A172 (cell line): ENCODE measurements at regions not wholly inside any gene's neighbourhood (a gene's known extent, or its start where the extent isn't known, plus 50 kb on each side); places are given as distances from the start of the nearest gene placed in this dataset.
"Not testable (repeated sequence)": the region's sequence is repeated elsewhere in the genome, so short reads cannot be mapped to it uniquely, and the experiment has no call there.

Source experiments
- DNase-seq: peaks from one replicate; pipeline ENCODE4 v3.0.0-alpha.2; 2015; ENCODE audit warnings: low spot score

DNA sequence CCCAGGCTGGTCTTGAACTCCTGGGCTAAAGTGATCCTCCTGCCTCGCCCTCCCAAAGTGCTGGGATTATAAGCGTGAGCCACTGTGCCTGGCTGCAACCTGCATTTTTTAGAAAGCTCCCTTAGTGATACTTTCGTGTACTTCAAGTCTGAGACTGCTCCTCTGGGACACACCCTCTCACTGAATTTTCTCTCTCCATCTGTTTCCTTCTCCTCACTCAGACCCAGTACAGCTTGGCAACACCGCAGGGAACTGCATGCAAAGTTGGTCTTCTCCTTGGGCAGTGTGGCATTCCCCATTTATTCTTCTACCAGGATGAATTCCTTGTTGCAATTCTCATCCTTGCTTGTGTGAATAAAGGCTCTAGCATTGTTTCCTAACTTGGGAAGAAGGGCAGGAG, 175.9 kb downstream of the LPIN1 start:
- DNase-seq: no peak

DNA sequence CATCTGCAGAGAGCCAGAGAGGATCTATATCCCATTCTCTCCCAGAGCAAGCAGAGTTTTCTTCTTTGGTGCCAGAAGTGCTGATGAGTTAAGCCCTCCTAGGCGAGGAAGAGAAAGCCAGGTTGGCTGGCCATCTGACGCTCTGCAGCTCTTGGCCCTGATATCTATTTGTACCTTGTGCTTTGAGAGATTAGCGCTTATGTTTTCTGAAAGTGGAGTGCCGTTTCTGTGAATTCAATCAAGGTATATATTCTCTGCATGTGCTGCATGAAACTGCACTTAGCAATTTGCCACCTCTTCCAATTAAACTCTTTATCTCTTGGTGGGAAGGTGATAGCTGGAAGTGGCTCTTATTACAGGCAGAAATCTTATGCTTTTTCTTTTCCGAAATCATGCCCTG, 177.5 kb downstream of the LPIN1 start:
- no peak for DNase-seq

- DNase-seq: no peak
Observed at GRCh38 chr2:11925295-11926066, 179.0 kb downstream of the LPIN1 start.

- DNase-seq: no peak
Observed at GRCh38 chr2:11930211-11930761, 183.9 kb downstream of the LPIN1 start.

DNA sequence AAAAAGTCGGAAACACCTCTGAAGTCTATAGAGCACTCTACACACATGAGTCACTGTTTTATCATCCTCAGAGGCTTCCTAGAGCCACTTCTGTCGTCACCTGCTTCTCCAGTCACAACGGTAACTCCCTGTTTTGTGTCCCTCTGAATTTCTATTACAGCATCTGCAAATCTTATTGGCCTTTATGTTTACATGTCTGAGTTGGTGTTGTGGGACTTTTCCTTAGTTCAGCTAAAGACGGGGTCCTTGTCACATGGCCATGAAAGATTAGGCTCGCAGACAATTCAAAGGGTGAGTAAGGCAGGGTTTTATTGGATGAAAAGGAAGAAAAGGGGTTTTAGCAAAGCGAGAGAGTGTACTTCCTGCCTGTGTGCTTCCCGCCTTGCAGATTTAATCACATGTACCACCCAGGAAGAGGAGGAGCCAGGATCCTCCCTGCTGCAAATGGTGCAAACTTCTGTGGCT, 185.6 kb downstream of the LPIN1 start:
- peak; percentile 16 for DNase-seq

DNA sequence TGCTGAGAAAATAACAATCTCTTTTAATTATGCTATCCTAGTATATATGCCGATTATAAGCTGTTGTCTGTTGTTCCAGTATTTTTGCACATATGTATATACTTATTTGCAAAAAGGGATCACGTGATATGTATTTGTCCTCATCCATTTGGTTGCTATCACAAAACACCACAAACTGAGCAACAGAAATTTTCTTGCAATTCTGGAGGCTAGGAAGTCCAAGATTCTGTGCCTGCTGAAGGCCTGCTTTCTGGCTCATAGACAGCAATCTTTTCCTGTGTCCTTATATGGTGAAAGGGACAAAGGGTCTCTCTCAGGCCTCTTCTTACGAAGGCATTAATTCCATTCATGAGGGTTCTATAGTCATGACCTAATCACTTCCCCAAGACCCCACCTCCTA, 186.5 kb downstream of the LPIN1 start:
- DNase-seq: no peak

DNA sequence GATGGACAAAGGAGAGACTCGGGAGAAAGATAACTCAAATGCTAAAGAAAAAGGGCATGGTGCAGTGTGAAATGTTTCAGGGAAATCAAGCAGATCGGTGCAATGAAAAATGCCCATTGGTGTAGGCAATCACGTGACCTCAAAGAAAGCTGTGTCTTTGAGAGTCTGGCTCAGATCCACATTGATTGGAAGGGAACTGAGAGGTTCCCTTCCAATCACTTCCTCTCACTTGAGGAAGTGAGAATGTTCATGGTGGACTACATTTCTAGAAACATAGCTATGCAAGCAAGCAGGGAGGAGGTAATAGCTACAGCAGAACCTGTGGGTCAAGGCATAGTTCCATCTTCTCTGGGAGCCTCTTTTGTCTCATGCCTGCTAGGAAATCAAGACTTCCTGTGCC, 187.4 kb downstream of the LPIN1 start:
- DNase-seq: no peak

GRCh38 chr2:11936761-11937160, 190.3 kb downstream of the LPIN1 start:
- no peak for DNase-seq

GRCh38 chr2:11938196-11938595, 191.8 kb downstream of the LPIN1 start:
- DNase-seq: no peak

- no peak for DNase-seq
Observed at GRCh38 chr2:11939523-11939922, 193.1 kb downstream of the LPIN1 start.

DNA sequence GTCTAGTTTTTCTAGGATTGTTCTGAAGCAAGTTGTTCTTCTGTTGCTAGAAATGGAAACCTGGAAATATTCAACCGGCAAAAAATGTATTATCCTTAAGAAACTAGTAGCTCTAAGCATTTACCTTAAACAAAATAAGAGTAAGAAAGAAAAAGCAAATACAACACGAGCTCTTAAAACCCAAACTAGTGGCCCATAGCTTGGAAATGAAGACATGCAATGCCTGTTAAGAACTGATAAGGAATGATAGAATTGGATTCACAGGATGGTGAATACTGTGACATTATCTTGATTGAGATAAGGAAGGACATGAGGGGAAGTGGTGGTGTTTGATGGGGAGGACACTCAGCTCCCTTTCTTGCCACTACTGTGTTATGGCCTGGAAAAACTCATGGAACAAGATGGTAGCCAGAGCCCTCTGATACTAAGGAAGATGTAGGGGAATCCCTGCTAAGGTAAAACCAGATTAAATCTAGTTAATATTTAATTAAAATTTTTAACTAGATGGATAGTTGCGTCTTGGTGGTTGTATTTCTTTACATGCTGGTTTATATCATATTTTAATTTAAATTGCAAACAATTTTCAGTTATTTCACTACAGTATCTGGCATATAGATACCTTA, 193.8 kb downstream of the LPIN1 start:
- DNase-seq: no peak

- no peak for DNase-seq
Observed at GRCh38 chr2:11940799-11941198, 194.4 kb downstream of the LPIN1 start.

- no peak for DNase-seq
Observed at GRCh38 chr2:11941201-11942177, 195.1 kb downstream of the LPIN1 start.

GRCh38 chr2:11942178-11942569, 195.7 kb downstream of the LPIN1 start:
- DNase-seq: no peak

GRCh38 chr2:11944311-11944710, 197.9 kb downstream of the LPIN1 start:
- DNase-seq: no peak

DNA sequence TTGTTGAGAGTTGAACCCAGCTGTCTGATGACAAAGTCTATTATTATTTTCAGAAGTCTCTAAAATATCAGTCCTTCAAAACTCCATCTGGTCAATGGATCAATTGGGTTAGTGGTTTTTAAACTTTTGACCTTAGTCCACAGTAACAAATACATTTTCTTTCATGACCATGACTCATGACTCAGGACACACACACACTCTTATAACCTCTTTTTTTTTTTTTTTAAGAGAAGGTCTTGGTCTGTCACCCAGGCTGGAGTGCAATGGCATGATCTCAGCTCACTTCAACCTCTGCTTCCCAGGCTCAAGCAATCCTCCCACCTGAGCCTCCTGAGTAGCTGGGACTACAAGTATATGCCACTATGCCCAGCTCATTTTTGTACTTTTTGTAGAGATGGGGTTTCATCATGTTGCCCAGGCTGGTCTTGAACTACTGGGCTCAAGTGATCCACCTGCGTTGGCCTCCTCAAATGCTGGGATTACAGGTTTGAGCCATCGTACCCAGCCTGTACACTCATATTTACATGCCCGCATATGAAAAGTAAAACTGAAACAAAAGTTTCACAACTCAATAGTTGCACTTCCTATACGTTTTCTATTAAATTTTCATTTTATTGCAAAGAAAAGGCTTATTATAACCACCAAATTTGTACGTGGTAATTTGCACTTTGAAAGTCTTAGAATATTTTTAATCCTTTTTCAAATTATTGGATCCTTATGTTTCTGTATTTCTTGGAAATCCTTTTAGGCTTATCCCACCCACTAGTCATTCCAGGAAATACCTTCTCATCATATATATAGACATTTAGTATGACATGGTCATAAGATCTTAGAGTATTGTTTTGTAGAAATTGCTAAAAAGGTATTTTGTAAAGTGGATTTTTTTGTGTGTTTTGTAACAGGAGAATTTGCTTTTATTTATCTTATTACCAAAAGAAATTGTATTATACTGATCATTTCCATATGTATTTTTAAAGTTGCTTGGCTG, 199.0 kb downstream of the LPIN1 start:
- DNase-seq: no peak

DNA sequence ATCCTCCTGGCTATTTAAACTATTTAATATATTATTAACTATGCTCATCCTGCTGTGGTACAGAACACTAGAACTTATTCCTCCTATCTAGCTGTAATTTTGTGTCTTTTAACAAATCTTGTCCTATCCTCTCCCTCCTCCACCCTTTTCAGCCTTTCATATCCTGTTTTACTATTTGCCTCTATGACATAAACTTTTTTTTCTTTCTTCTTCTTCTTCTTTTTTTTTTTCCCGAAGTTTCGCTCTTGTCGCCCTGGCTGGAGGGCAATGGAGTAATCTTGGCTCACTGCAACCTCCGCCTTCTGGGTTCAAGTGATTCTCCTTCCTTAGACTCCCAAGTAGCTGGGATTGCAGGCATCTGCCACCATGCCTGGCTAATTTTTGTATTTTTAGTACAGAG, 201.5 kb downstream of the LPIN1 start:
- no peak for DNase-seq

GRCh38 chr2:11949732-11950523, 203.5 kb downstream of the LPIN1 start:
- no peak for DNase-seq

- no peak for DNase-seq
Observed at GRCh38 chr2:11950896-11951295, 204.5 kb downstream of the LPIN1 start.

GRCh38 chr2:11951492-11951891, 205.1 kb downstream of the LPIN1 start:
- not testable (repeated sequence) for DNase-seq
